K562 (cell line): ENCODE measurements at regions not wholly inside any gene's neighbourhood (a gene's known extent, or its start where the extent isn't known, plus 50 kb on each side); places are given as distances from the start of the nearest gene placed in this dataset.
"Not testable (repeated sequence)": the region's sequence is repeated elsewhere in the genome, so short reads cannot be mapped to it uniquely, and the experiment has no call there.

Experiments
- CBX2 ChIP-seq: fragments of 200-600 bp; sonication (generic); IDR thresholded peaks from one replicate; pipeline ENCODE4 v1.6.1; 2012; ENCODE audit warnings: mild to moderate bottlenecking, low read length, inconsistent platforms; ENCODE audit not compliant: insufficient read depth, poor library complexity, severe bottlenecking
- EP300 ChIP-seq: IDR thresholded peaks from 2 replicates; pipeline ENCODE4 v1.6.1; 2012; ENCODE audit warnings: low read length, improper control_type of control experiment
- EZH2 ChIP-seq: IDR thresholded peaks from 2 replicates; pipeline ENCODE4 v1.6.1; 2012; ENCODE audit warnings: low read depth, mild to moderate bottlenecking, inconsistent platforms, low read length, borderline replicate concordance
- GATAD2B ChIP-seq: fragments of 450-650 bp; IDR thresholded peaks from 2 replicates; pipeline ENCODE4 v1.6.1; 2017; ENCODE audit warnings: mild to moderate bottlenecking, borderline replicate concordance
- POLR2A ChIP-seq: fragments of 450-650 bp; conservative IDR thresholded peaks from 2 replicates; pipeline ENCODE4 v1.6.1; 2016
- RCOR1 ChIP-seq, 2 experiments: IDR thresholded peaks; 2 replicates each; pipeline ENCODE4 v1.6.1; 2012; ENCODE audit warnings: low read depth in 2 of 2, low read length in 2 of 2, borderline replicate concordance in 1 of 2, improper control_type of control experiment in 1 of 2
- SAFB2 ChIP-seq: fragments of 200-400 bp; formaldehyde crosslinking; IDR thresholded peaks from 2 replicates; pipeline ENCODE4 v1.6.1; 2018; ENCODE audit warnings: borderline replicate concordance, low read length, low read depth, moderate library complexity; ENCODE audit not compliant: severe bottlenecking
- TFAM ChIP-seq: fragments of 250-450 bp; sonication (Bioruptor Pico); conservative IDR thresholded peaks from 2 replicates; pipeline ENCODE4 v1.5.0; 2021; ENCODE audit warnings: mild to moderate bottlenecking, moderate library complexity
- YY1 ChIP-seq, 3 experiments: IDR thresholded peaks; 2 replicates each; pipeline ENCODE4 v1.6.1; 2011; ENCODE audit warnings: low read length in 2 of 3, mild to moderate bottlenecking in 2 of 3, moderate library complexity in 2 of 3, borderline replicate concordance in 1 of 3, control low read depth in 1 of 3, low read depth in 1 of 3; ENCODE audit not compliant: insufficient read depth in 3 of 3, insufficient replicate concordance in 2 of 3, control insufficient read depth in 1 of 3, insufficient read length in 1 of 3; ENCODE audit errors: extremely low read depth in 1 of 3
- ZNF174 ChIP-seq: fragments of 250-450 bp; sonication (Bioruptor Pico); IDR thresholded peaks from 2 replicates; pipeline ENCODE4 v1.4.0; 2020; ENCODE audit warnings: mild to moderate bottlenecking
- TF ChIP-seq, protein P1 (sequence below): sonication (generic); formaldehyde crosslinking; IDR thresholded peaks from 2 replicates; pipeline ENCODE4 v1.5.0; 2020; ENCODE audit warnings: missing genetic modification reagents
- TF ChIP-seq, protein P2 (sequence below), 3 experiments: IDR thresholded peaks in 2 of 3; conservative IDR thresholded peaks in 1 of 3; 2 replicates each; pipeline ENCODE4 v1.5.1; 2011 to 2012; ENCODE audit warnings: low read length in 3 of 3, mild to moderate bottlenecking in 3 of 3, control low read depth in 2 of 3, improper control_type of control experiment in 1 of 3, inconsistent platforms in 1 of 3, low read depth in 1 of 3, mixed read lengths in 1 of 3, moderate library complexity in 1 of 3; ENCODE audit not compliant: insufficient read depth in 2 of 3

DNA sequence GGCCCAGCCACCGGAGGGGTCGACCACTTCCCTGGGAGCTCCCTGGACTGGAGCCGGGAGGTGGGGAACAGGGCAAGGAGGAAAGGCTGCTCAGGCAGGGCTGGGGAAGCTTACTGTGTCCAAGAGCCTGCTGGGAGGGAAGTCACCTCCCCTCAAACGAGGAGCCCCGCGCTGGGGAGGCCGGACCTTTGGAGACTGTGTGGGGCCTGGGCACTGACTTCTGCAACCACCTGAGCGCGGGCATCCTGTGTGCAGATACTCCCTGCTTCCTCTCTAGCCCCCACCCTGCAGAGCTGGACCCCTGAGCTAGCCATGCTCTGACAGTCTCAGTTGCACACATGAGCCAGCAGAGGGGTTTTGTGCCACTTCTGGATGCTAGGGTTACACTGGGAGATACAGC, 50.5 kb upstream of the IQSEC3 start:
- not testable (repeated sequence) for TF ChIP-seq EP300; SAFB2; YY1 (IDR thresholded peaks at IDR 0.05; ENCODE audit: borderline replicate concordance in 1 of 3, control insufficient read depth in 1 of 3, extremely low read depth in 1 of 3, insufficient read depth in 3 of 3, insufficient read length in 1 of 3, insufficient replicate concordance in 2 of 3, low read depth in 1 of 3, low read length in 2 of 3); RCOR1 (IDR thresholded peaks at IDR 0.05; ENCODE audit: borderline replicate concordance in 1 of 2, low read depth in 2 of 2, low read length in 2 of 2); GATAD2B; EZH2; CBX2; POLR2A; ZNF174; TFAM
- TF ChIP-seq, protein P1, sequence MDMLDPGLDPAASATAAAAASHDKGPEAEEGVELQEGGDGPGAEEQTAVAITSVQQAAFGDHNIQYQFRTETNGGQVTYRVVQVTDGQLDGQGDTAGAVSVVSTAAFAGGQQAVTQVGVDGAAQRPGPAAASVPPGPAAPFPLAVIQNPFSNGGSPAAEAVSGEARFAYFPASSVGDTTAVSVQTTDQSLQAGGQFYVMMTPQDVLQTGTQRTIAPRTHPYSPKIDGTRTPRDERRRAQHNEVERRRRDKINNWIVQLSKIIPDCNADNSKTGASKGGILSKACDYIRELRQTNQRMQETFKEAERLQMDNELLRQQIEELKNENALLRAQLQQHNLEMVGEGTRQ (CRISPR knock-in tag), result not testable (repeated sequence)
- TF ChIP-seq, protein P2, sequence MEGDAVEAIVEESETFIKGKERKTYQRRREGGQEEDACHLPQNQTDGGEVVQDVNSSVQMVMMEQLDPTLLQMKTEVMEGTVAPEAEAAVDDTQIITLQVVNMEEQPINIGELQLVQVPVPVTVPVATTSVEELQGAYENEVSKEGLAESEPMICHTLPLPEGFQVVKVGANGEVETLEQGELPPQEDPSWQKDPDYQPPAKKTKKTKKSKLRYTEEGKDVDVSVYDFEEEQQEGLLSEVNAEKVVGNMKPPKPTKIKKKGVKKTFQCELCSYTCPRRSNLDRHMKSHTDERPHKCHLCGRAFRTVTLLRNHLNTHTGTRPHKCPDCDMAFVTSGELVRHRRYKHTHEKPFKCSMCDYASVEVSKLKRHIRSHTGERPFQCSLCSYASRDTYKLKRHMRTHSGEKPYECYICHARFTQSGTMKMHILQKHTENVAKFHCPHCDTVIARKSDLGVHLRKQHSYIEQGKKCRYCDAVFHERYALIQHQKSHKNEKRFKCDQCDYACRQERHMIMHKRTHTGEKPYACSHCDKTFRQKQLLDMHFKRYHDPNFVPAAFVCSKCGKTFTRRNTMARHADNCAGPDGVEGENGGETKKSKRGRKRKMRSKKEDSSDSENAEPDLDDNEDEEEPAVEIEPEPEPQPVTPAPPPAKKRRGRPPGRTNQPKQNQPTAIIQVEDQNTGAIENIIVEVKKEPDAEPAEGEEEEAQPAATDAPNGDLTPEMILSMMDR (IDR thresholded peaks at IDR 0.05 in 2 of 3, conservative IDR thresholded peaks at IDR 0.05 in 1 of 3; ENCODE audit: insufficient read depth in 2 of 3, low read depth in 1 of 3, low read length in 3 of 3), result not testable (repeated sequence)
